Endodermal cell (in vitro differentiated cells): ENCODE measurements at regions not wholly inside any gene's neighbourhood (a gene's known extent, or its start where the extent isn't known, plus 50 kb on each side); places are given as distances from the start of the nearest gene placed in this dataset.

ENCODE experiments used
- DNase-seq: peaks from one replicate; pipeline ENCODE4 v3.0.0-alpha.2; 2017
- H3K27ac ChIP-seq: 2 replicates; pipeline ENCODE4 v1.5.1; 2013; ENCODE audit warnings: mild to moderate bottlenecking, low read depth, low read length, moderate library complexity
- H3K27me3 ChIP-seq: 2 replicates; pipeline ENCODE4 v1.6.1; 2013; ENCODE audit warnings: mild to moderate bottlenecking, low read length, moderate library complexity; ENCODE audit not compliant: insufficient read depth, control insufficient read depth, poor library complexity, severe bottlenecking
- H3K36me3 ChIP-seq: 2 replicates; pipeline ENCODE4 v1.7.0; 2013; ENCODE audit warnings: mild to moderate bottlenecking, low read length, moderate library complexity; ENCODE audit not compliant: control insufficient read depth, insufficient read depth
- H3K4me1 ChIP-seq: one replicate; pipeline ENCODE4 v1.7.0; 2013; ENCODE audit warnings: low read length; ENCODE audit not compliant: control insufficient read depth, insufficient read depth
- H3K4me3 ChIP-seq: 2 replicates; pipeline ENCODE4 v1.5.1; 2013; ENCODE audit warnings: mild to moderate bottlenecking, low read length, moderate library complexity
- H3K9ac ChIP-seq: 2 replicates; pipeline ENCODE4 v1.6.1; 2013; ENCODE audit warnings: mild to moderate bottlenecking, low read length, moderate library complexity; ENCODE audit not compliant: poor library complexity, severe bottlenecking; ENCODE audit errors: extremely low read depth
- H3K9me3 ChIP-seq: 2 replicates; pipeline ENCODE4 v1.6.1; 2013; ENCODE audit warnings: mild to moderate bottlenecking, low read length, moderate library complexity; ENCODE audit not compliant: control insufficient read depth
- H3K27ac Mint-ChIP-seq: 2 replicates; pipeline ENCODE4 v1.8.0; 2020; ENCODE audit warnings: mixed read lengths
- H3K27me3 Mint-ChIP-seq: 2 replicates; pipeline ENCODE4 v1.8.0; 2021; ENCODE audit warnings: mild to moderate bottlenecking, mixed read lengths; ENCODE audit not compliant: insufficient read depth
- H3K36me3 Mint-ChIP-seq: 2 replicates; pipeline ENCODE4 v1.8.0; 2020; ENCODE audit warnings: low read depth, mixed read lengths
- H3K4me1 Mint-ChIP-seq: 2 replicates; pipeline ENCODE4 v1.8.0; 2020; ENCODE audit warnings: mixed read lengths
- H3K4me3 Mint-ChIP-seq: 2 replicates; pipeline ENCODE4 v1.8.0; 2020; ENCODE audit warnings: mild to moderate bottlenecking, moderate library complexity, mixed read lengths
- H3K9me3 Mint-ChIP-seq: 2 replicates; pipeline ENCODE4 v1.8.0; 2020; ENCODE audit warnings: mild to moderate bottlenecking, mixed read lengths
- WGBS, 2 experiments: methylation state at CpG; one replicate each; pipeline versions ENCODE4 v1.1.5 to v1.1.7; 2013; ENCODE audit warnings: missing lambda C conversion rate in 2 of 2, mixed read lengths in 1 of 2; ENCODE audit not compliant: insufficient coverage in 1 of 2, insufficient read length in 1 of 2; 5-methylcytosine and 5-hydroxymethylcytosine counted together
- TF ChIP-seq, protein P1 (sequence below): fragments of 200-600 bp; sonication (generic); conservative IDR thresholded peaks from 2 replicates; pipeline ENCODE4 v1.5.0; 2021; ENCODE audit warnings: antibody characterized with exemption, mild to moderate bottlenecking

- peaks cover 4% of the 10 kb centered on the region for H3K27me3 Mint-ChIP-seq
- H3K4me1 ChIP-seq = no peaks in the 10 kb centered on the region
- peak; percentile 64 for DNase-seq
- H3K27ac ChIP-seq = no peak overlapping the region
- TF ChIP-seq, protein P1, sequence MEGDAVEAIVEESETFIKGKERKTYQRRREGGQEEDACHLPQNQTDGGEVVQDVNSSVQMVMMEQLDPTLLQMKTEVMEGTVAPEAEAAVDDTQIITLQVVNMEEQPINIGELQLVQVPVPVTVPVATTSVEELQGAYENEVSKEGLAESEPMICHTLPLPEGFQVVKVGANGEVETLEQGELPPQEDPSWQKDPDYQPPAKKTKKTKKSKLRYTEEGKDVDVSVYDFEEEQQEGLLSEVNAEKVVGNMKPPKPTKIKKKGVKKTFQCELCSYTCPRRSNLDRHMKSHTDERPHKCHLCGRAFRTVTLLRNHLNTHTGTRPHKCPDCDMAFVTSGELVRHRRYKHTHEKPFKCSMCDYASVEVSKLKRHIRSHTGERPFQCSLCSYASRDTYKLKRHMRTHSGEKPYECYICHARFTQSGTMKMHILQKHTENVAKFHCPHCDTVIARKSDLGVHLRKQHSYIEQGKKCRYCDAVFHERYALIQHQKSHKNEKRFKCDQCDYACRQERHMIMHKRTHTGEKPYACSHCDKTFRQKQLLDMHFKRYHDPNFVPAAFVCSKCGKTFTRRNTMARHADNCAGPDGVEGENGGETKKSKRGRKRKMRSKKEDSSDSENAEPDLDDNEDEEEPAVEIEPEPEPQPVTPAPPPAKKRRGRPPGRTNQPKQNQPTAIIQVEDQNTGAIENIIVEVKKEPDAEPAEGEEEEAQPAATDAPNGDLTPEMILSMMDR = no peak
- H3K4me3 ChIP-seq = no peak overlapping the region
- H3K36me3 Mint-ChIP-seq = no peaks in the 10 kb centered on the region
- no peaks in the 10 kb centered on the region for H3K36me3 ChIP-seq
- H3K9ac ChIP-seq = no peak overlapping the region
- 71 to 89% methylated on average over 2 to 4 of the region's 4 CpGs for WGBS, 2 experiments
- H3K9me3 Mint-ChIP-seq = no peaks in the 10 kb centered on the region
- no peak overlapping the region for H3K27ac Mint-ChIP-seq
- H3K9me3 ChIP-seq = no peaks in the 10 kb centered on the region
- no peak overlapping the region for H3K4me3 Mint-ChIP-seq
- H3K4me1 Mint-ChIP-seq = no peaks in the 10 kb centered on the region
- no peaks in the 10 kb centered on the region for H3K27me3 ChIP-seq
Measured at GRCh38 chr12:112606611-112607365, 184.8 kb upstream of the RPH3A start.

- no peaks in the 10 kb centered on the region for H3K4me1 Mint-ChIP-seq
- H3K36me3 ChIP-seq = no peaks in the 10 kb centered on the region
- H3K4me3 ChIP-seq = no peak overlapping the region
- no peak overlapping the region for H3K27ac ChIP-seq
- no peaks in the 10 kb centered on the region for H3K4me1 ChIP-seq
- H3K27me3 Mint-ChIP-seq = peaks cover 4% of the 10 kb centered on the region
- no peak overlapping the region for H3K4me3 Mint-ChIP-seq
- no peaks in the 10 kb centered on the region for H3K27me3 ChIP-seq
- no peak overlapping the region for H3K9ac ChIP-seq
- H3K9me3 Mint-ChIP-seq = no peaks in the 10 kb centered on the region
- DNase-seq = no peak
- TF ChIP-seq, protein P1 = no peak
- H3K9me3 ChIP-seq = no peaks in the 10 kb centered on the region
- WGBS, 2 experiments = 94 to 100% methylated on average over 2 to 3 of the region's 3 CpGs
- no peak overlapping the region for H3K27ac Mint-ChIP-seq
- no peaks in the 10 kb centered on the region for H3K36me3 Mint-ChIP-seq
Measured at GRCh38 chr12:112607427-112607826, 184.1 kb upstream of the RPH3A start.

DNA sequence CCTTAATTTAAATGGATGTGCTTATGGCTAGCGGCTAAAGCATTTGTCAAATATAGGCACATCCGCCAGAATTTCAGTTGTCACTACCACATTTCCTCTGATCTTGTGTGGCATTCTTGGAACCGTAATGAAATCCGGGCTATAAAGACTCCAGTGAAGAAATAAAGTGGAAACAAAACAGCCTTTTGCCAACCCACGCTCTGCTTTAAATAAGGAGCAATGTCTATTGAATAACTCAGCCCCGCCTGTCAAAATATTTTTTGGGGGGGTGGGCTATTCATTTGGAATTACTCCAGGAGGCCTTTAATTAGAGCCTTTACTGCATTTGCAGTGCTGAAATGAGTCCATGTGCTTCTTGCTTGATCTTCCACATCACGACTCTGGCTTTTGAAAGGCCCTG lies 179.6 kb upstream of the RPH3A start:
- H3K36me3 ChIP-seq = no peaks in the 10 kb centered on the region
- H3K27ac ChIP-seq = no peak overlapping the region
- Mint-ChIP-seq H3K27ac (no peak overlapping the region), H3K36me3 (no peaks in the 10 kb centered on the region), H3K27me3 (peaks cover 15% of the 10 kb centered on the region), H3K4me3 (no peak overlapping the region), H3K9me3 (no peaks in the 10 kb centered on the region), H3K4me1 (peaks cover under 1% of the 10 kb centered on the region)
- no peak overlapping the region for H3K4me3 ChIP-seq
- no peaks in the 10 kb centered on the region for H3K27me3 ChIP-seq
- no peaks in the 10 kb centered on the region for H3K9me3 ChIP-seq
- WGBS, 2 experiments = 88 to 100% methylated on average over 3 to 7 of the region's 7 CpGs
- TF ChIP-seq, protein P1 = no peak
- no peak for DNase-seq
- H3K9ac ChIP-seq = no peak overlapping the region
- H3K4me1 ChIP-seq = no peaks in the 10 kb centered on the region
